ENCODE measurements at regions not wholly inside any gene's neighbourhood (a gene's known extent, or its start where the extent isn't known, plus 50 kb on each side); places are given as distances from the start of the nearest gene placed in this dataset.
"Not testable (repeated sequence)": the region's sequence is repeated elsewhere in the genome, so short reads cannot be mapped to it uniquely, and the experiment has no call there.

- H3K36me3 ChIP-seq, result no peaks in the 10 kb centered on the region
- no peak for DNase-seq
- H3K9me3 ChIP-seq, result no peaks in the 10 kb centered on the region
- peaks cover 20% of the 10 kb centered on the region for H3K4me1 ChIP-seq
- no peaks in the 10 kb centered on the region for H3K27me3 ChIP-seq
- H3K4me3 ChIP-seq (ENCODE audit: low read depth, low read length), result no peak overlapping the region
- TF ChIP-seq CTCF (IDR thresholded peaks at IDR 0.05; ENCODE audit: low read depth, low read length), result no peak
These were observed 319.3 kb upstream of the ZNF608 start for GRCh38 chr5:125065741-125066140.

GRCh38 chr5:125070961-125071360, 324.5 kb upstream of the ZNF608 start:
- Histone ChIP-seq H3K36me3 (no peaks in the 10 kb centered on the region), H3K9me3 (no peaks in the 10 kb centered on the region), H3K4me1 (peaks cover 2% of the 10 kb centered on the region), H3K4me3 (ENCODE audit: low read depth, low read length) (no peak overlapping the region), H3K27me3 (no peaks in the 10 kb centered on the region)
- DNase-seq, result no peak
- TF ChIP-seq CTCF (IDR thresholded peaks at IDR 0.05; ENCODE audit: low read depth, low read length), result no peak

- TF ChIP-seq CTCF (IDR thresholded peaks at IDR 0.05; ENCODE audit: low read depth, low read length), result no peak
- Histone ChIP-seq H3K4me3 (ENCODE audit: low read depth, low read length) (no peak overlapping the region), H3K36me3 (no peaks in the 10 kb centered on the region), H3K9me3 (no peaks in the 10 kb centered on the region), H3K27me3 (no peaks in the 10 kb centered on the region), H3K4me1 (no peaks in the 10 kb centered on the region)
- DNase-seq, result no peak
These were observed 326.7 kb upstream of the ZNF608 start for GRCh38 chr5:125073090-125073489.

GRCh38 chr5:125075567-125075966, 329.1 kb upstream of the ZNF608 start:
- H3K4me1 ChIP-seq, result no peaks in the 10 kb centered on the region
- H3K27me3 ChIP-seq, result no peaks in the 10 kb centered on the region
- H3K4me3 ChIP-seq (ENCODE audit: low read depth, low read length), result no peak overlapping the region
- no peak for TF ChIP-seq CTCF (IDR thresholded peaks at IDR 0.05; ENCODE audit: low read depth, low read length)
- DNase-seq, result no peak
- no peaks in the 10 kb centered on the region for H3K9me3 ChIP-seq
- no peaks in the 10 kb centered on the region for H3K36me3 ChIP-seq

- not testable (repeated sequence) for H3K9me3 ChIP-seq; H3K4me1 ChIP-seq; H3K4me3 ChIP-seq (ENCODE audit: low read depth, low read length); DNase-seq; H3K36me3 ChIP-seq; H3K27me3 ChIP-seq
These were observed 332.6 kb upstream of the ZNF608 start for GRCh38 chr5:125079028-125079427.

- H3K9me3 ChIP-seq, result no peaks in the 10 kb centered on the region
- H3K4me3 ChIP-seq (ENCODE audit: low read depth, low read length), result no peak overlapping the region
- no peaks in the 10 kb centered on the region for H3K27me3 ChIP-seq
- no peaks in the 10 kb centered on the region for H3K36me3 ChIP-seq
- no peaks in the 10 kb centered on the region; the same call in 1 of the 2 replicates for H3K4me1 ChIP-seq
- TF ChIP-seq CTCF (IDR thresholded peaks at IDR 0.05; ENCODE audit: low read depth, low read length), result no peak
- DNase-seq, result no peak
These were observed 334.7 kb upstream of the ZNF608 start for GRCh38 chr5:125081101-125081500.

- no peak for DNase-seq
- TF ChIP-seq CTCF (IDR thresholded peaks at IDR 0.05; ENCODE audit: low read depth, low read length), result no peak
- H3K9me3 ChIP-seq, result no peaks in the 10 kb centered on the region
- H3K27me3 ChIP-seq, result no peaks in the 10 kb centered on the region
- H3K36me3 ChIP-seq, result no peaks in the 10 kb centered on the region
- no peak overlapping the region for H3K4me3 ChIP-seq (ENCODE audit: low read depth, low read length)
- H3K4me1 ChIP-seq, result no peaks in the 10 kb centered on the region; the same call in 1 of the 2 replicates
These were observed 337.5 kb upstream of the ZNF608 start for GRCh38 chr5:125083981-125084380.
